Stomach (tissue), 8 donors: ENCODE measurements at regions not wholly inside any gene's neighbourhood (a gene's known extent, or its start where the extent isn't known, plus 50 kb on each side); places are given as distances from the start of the nearest gene placed in this dataset.

Experiments
- DNase-seq, 2 donors: peaks; one replicate each; pipeline versions ENCODE4 v3.0.0 to v3.0.0-alpha.2; 2013 to 2019
- H3K27ac ChIP-seq, 5 donors: fragments of 200-600 bp in 4 of 5; sonication (generic) in 4 of 5; one replicate each; pipeline ENCODE4 v1.5.1; 2013 to 2019; ENCODE audit warnings: mild to moderate bottlenecking in 1 of 5, moderate library complexity in 1 of 5
- H3K27me3 ChIP-seq, 3 donors: fragments of 200-600 bp; sonication (generic); one replicate each; pipeline ENCODE4 v1.5.1; 2017 to 2019; ENCODE audit warnings: mixed run types in 1 of 3
- H3K36me3 ChIP-seq, 4 donors: fragments of 200-600 bp; sonication (generic); 1 replicate in 3 of 4; 2 replicates in 1 of 4; pipeline ENCODE4 v1.5.1; 2016 to 2019
- H3K4me1 ChIP-seq, 4 donors: fragments of 200-600 bp; sonication (generic); one replicate each; pipeline ENCODE4 v1.5.1; 2016 to 2019
- H3K4me3 ChIP-seq, 4 donors: fragments of 200-600 bp; sonication (generic) in 3 of 4; one replicate each; pipeline ENCODE4 v1.5.1; 2016 to 2019; ENCODE audit warnings: mild to moderate bottlenecking in 1 of 4
- H3K9me3 ChIP-seq, 4 donors: fragments of 200-600 bp; sonication (generic); one replicate each; pipeline ENCODE4 v1.5.1; 2016 to 2019
- CTCF ChIP-seq, 7 experiments: fragments of 450-650 bp in 4 of 7; fragments of 200-600 bp in 3 of 7; sonication (generic) in 3 of 7; IDR thresholded peaks; one replicate each; pipeline ENCODE4 v1.5.1; 2016 to 2019; ENCODE audit warnings: antibody characterized with exemption in 7 of 7, control low read depth in 2 of 7, mild to moderate bottlenecking in 1 of 7
- EP300 ChIP-seq: sonication (generic); formaldehyde crosslinking; IDR thresholded peaks from one replicate; pipeline ENCODE4 v1.6.1; 2017; ENCODE audit warnings: antibody characterized with exemption
- POLR2A ChIP-seq, 4 donors: fragments of 450-650 bp; IDR thresholded peaks; one replicate each; pipeline ENCODE4 v1.6.1; 2016; ENCODE audit warnings: antibody characterized with exemption in 4 of 4, control low read depth in 2 of 4, mild to moderate bottlenecking in 1 of 4, moderate library complexity in 1 of 4
- POLR2AphosphoS5 ChIP-seq, 3 donors: sonication (generic); formaldehyde crosslinking; IDR thresholded peaks; one replicate each; pipeline ENCODE4 v1.6.1; 2016; ENCODE audit warnings: antibody characterized with exemption in 3 of 3
- WGBS, 5 donors: extraction: QIAGEN DNeasy Blood & Tissue Kit in 3 of 5; methylation state at CpG; one replicate each; pipeline versions ENCODE4 v1.1.5 to v1.1.7; 2013 to 2018; 5-methylcytosine and 5-hydroxymethylcytosine counted together
- intact Hi-C: fragments of 100-400 bp; cut with DNase I; formaldehyde crosslinking; loops from one replicate; pipeline ENCODE4 v1.15.1; 2023; ENCODE audit warnings: low total_unique reads
- donor health status: healthy with polysubstance abuse.
- donor health status: Bipolar disorder and iron deficiency.
- donor health status: healthy.

DNA sequence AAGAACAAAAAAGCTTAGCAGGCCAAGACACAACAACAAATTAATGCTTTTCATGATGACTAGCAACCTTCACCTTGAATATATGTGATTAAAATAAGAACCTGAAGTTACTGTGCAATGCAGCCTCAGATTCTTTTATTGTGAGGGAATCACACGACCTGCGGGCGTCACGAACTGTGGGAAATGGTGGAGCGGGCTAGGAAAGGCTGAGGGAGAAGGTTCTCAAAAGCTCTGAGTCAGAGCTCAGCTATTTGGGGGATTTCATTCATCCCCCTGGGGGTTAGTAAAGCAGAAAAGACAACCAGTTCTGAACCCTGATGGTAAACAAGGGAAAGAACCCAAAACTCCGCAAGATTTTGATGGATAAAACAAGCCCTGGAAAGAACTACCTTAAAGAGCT, 89.3 kb upstream of the NCKAP5 start:
- no peak for TF ChIP-seq POLR2AphosphoS5 (IDR thresholded peaks at IDR 0.05)
- no peak for TF ChIP-seq POLR2A (IDR thresholded peaks at IDR 0.05)
- no peak for TF ChIP-seq EP300
- TF ChIP-seq CTCF (IDR thresholded peaks at IDR 0.05), result no peak
- intact Hi-C loops, result no loop called here
- H3K4me1 ChIP-seq, result peaks cover 0 to 4% (median 0%) of the 10 kb centered on the region in 4 donors
- H3K27me3 ChIP-seq, result no peaks in the 10 kb centered on the region
- H3K27ac ChIP-seq, result no peak overlapping the region
- no peak for DNase-seq
- no peak overlapping the region for H3K4me3 ChIP-seq
- H3K36me3 ChIP-seq, result no peaks in the 10 kb centered on the region
- H3K9me3 ChIP-seq, result no peaks in the 10 kb centered on the region
- WGBS, 5 donors, result 84 to 91% (median 88%) methylated on average over 6 of the region's 6 CpGs

GRCh38 chr2:133658020-133658903, 90.0 kb upstream of the NCKAP5 start:
- 73 to 78% (median 76%) methylated on average over 11 of the region's 11 CpGs for WGBS, 5 donors

DNA sequence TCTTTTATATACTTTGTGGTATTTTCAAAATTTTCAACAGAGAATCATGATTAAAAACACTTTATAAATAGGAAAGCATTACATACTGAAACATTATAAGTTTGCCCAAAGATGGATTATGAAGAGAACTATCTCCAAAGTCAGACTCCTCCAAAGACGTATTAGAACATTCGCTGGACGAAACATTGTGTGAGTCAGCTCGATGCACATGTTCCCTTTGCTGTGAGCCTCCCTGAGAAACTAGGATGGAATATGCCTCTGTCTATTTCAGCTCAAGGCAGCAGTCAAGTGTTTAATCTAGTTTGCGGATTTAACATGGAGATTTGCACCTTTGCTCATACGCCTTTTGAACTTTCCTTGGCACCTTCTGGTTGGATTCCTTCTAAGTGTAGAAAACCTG, 92.2 kb upstream of the NCKAP5 start:
- TF ChIP-seq CTCF (IDR thresholded peaks at IDR 0.05), result no peak
- no peak for TF ChIP-seq POLR2A (IDR thresholded peaks at IDR 0.05)
- TF ChIP-seq POLR2AphosphoS5 (IDR thresholded peaks at IDR 0.05), result no peak
- no peak for TF ChIP-seq EP300
- intact Hi-C loops, result no loop called here
- no peak for DNase-seq
- Histone ChIP-seq H3K36me3 (no peaks in the 10 kb centered on the region), H3K4me1 (no peaks in the 10 kb centered on the region), H3K27me3 (no peaks in the 10 kb centered on the region), H3K9me3 (peaks cover 0 to 4% (median 0%) of the 10 kb centered on the region in 4 donors), H3K27ac (no peak overlapping the region), H3K4me3 (no peak overlapping the region)
- 84 to 87% (median 87%) methylated on average over 6 of the region's 6 CpGs for WGBS, 5 donors

More at GRCh38 chr2:133658020-133658903, 90.0 kb upstream of the NCKAP5 start:
- Histone ChIP-seq H3K27me3 (no peaks in the 10 kb centered on the region), H3K9me3 (no peaks in the 10 kb centered on the region), H3K4me3 (no peak overlapping the region), H3K36me3 (no peaks in the 10 kb centered on the region), H3K27ac (no peak overlapping the region), H3K4me1 (no peaks in the 10 kb centered on the region)
- intact Hi-C loops, result no loop called here
- no peak for DNase-seq
- TF ChIP-seq CTCF (IDR thresholded peaks at IDR 0.05) (no peak), POLR2A (IDR thresholded peaks at IDR 0.05) (no peak), EP300 (no peak), POLR2AphosphoS5 (IDR thresholded peaks at IDR 0.05) (no peak)

DNA sequence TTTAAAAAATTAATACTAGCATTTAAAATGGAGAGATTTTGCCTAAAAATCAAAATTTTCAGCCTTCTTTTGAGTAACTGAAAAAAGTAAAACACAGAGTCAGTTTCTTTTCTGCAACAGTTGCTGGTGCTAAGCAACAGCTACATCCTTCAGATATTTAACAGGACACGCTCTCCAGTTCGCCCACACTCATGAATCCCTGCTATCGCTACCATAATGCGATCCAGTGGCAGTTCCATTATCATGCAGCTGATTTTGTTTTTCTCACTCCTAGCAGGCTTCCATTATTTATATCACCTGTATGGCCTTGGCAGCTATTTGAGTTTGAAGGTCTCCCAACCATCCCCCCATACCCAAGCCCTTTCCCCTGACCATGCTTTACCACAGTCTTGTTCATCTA, 93.1 kb upstream of the NCKAP5 start:
- Histone ChIP-seq H3K36me3 (no peaks in the 10 kb centered on the region), H3K27me3 (no peaks in the 10 kb centered on the region), H3K27ac (no peak overlapping the region), H3K4me1 (no peaks in the 10 kb centered on the region), H3K4me3 (no peak overlapping the region), H3K9me3 (peaks cover 0 to 4% (median 0%) of the 10 kb centered on the region in 4 donors)
- DNase-seq, result no peak
- 40 to 78% (median 58%) methylated on average over 4 of the region's 4 CpGs for WGBS, 5 donors
- intact Hi-C loops, result no loop called here
- TF ChIP-seq POLR2A (IDR thresholded peaks at IDR 0.05) (no peak), EP300 (no peak), POLR2AphosphoS5 (IDR thresholded peaks at IDR 0.05) (no peak), CTCF (IDR thresholded peaks at IDR 0.05) (no peak)
